GM19099 (cell line): ENCODE measurements at regions not wholly inside any gene's neighbourhood (a gene's known extent, or its start where the extent isn't known, plus 50 kb on each side); places are given as distances from the start of the nearest gene placed in this dataset.

Experiments used
- POLR2A ChIP-seq: IDR thresholded peaks from 3 replicates; pipeline ENCODE4 v1.6.1; 2011; ENCODE audit warnings: low read depth; ENCODE audit not compliant: insufficient read length; ENCODE audit errors: extremely low read depth

DNA sequence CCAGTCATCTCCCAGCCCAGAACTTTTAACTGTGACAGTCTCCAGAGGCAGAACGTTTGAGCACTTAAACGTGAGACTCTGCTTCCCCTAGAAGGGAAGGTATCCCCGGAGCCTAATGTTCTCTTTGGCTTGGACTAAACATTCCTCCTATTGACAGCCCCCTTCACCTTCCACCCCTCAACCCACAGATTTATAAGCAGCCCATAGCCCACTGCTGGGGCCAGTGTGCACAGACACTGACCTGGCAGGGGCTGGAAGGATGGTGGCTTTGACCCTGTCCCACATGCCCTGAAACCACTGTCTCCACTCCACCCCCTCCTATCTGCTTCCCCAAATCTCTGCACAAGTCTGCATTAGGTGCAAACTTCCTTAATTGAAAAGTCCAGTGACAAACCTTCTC lies 715.0 kb upstream of the IGFBP3 start:
- TF ChIP-seq POLR2A: no peak

DNA sequence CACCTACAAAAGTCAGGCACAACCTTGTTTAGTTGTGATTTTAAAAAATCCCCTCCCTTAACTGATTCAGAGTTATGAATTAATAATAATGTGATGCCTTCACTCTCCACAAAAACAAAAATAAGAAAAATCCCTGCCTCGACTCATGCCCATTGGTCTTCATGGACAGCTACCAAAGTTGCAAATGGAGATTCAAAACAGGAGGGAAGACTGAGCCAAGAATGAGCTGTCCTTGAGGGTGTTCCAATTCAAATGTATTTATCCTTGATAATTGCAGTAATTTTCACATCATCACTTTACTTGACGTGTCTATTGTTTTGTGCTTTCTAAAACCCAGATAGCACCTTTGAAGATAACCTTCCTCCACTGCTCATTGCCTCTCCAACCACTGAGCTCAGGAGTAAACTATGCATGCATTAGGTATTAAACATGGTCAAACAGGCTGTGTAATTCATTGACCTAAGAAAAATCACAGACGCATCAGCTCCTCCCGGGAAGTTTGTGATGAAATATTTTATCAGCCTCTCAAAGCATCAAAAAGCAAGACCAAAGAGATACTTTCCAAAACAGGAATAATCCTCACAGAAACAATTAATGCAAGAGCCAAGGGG lies 712.7 kb upstream of the IGFBP3 start:
- TF ChIP-seq POLR2A: no peak

- no peak for TF ChIP-seq POLR2A
Measured at GRCh38 chr7:46633200-46633599, 712.1 kb upstream of the IGFBP3 start.

GRCh38 chr7:46630031-46630430 lies 709.0 kb upstream of the IGFBP3 start:
- no peak for TF ChIP-seq POLR2A

GRCh38 chr7:46628389-46628788 lies 707.3 kb upstream of the IGFBP3 start:
- no peak for TF ChIP-seq POLR2A

DNA sequence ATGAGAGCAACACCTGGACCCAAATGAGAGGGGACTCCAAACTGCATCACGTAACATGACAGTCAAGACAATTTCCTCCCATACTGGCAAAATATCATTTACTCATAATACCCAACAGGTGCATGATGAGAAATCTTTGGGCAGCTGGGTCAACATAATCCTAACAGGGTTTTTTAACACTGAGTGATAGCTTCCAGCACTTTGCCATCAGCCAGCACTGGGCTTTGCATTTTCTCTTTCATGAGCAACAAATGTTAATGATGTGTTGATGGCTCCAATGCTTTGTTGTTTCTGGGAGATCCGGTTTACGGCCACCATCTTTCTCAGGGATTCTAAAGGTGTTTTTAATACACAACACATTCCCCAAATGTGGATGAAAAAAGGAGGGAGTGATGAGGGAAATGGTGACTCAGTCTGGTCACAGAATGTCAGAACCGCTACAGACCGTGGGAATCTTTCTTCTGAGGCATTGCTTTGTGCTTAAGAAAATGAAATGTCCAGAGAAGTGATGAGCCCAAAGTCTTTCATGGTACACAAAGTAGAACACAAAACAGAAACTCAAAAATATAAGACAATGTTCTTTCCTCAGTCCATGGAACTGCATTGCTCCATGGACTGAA lies 705.7 kb upstream of the IGFBP3 start:
- no peak for TF ChIP-seq POLR2A

DNA sequence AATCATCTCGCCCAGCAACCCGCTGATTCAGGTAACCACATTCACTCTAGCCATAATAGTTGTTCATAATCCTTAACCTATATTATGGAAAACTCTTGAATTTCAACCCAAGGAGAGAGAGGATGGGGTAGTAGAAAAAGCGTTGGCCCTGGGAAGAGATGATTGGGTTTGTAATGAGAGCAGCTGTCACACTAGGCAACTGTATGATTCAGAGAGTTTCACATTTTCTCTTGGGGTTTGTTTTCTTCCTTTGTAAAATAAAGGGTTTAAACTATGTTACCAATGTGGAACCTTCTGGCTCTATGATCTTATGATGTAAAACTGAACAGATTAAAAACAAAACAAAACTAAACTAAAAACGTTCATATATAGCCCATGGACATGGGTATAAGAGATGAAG lies 705.2 kb upstream of the IGFBP3 start:
- TF ChIP-seq POLR2A: no peak

GRCh38 chr7:46625032-46625431 lies 704.0 kb upstream of the IGFBP3 start:
- no peak for TF ChIP-seq POLR2A

- TF ChIP-seq POLR2A: no peak
Measured at GRCh38 chr7:46622251-46622650, 701.2 kb upstream of the IGFBP3 start.

- TF ChIP-seq POLR2A: no peak
Measured at GRCh38 chr7:46619723-46620310, 698.7 kb upstream of the IGFBP3 start.

GRCh38 chr7:46616636-46617035 lies 695.6 kb upstream of the IGFBP3 start:
- no peak for TF ChIP-seq POLR2A

DNA sequence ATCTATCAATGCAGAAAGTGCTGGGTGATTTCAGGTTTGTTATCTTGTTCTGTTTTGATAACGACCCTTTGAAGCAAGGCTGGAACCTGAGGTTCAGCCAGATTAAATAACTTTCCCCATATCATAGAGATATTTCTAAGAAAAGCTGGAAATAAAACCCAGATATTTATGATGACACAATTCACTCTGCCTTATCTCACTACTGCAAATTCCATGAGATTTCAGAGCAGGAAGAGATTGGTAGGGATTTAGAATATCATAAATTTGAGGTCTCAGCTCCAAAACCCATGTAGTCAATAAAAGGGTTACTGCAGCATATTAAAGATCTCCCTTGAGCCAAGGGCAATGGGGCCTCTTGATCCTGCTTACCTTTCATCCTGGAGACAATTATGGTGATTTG lies 692.5 kb upstream of the IGFBP3 start:
- no peak for TF ChIP-seq POLR2A

DNA sequence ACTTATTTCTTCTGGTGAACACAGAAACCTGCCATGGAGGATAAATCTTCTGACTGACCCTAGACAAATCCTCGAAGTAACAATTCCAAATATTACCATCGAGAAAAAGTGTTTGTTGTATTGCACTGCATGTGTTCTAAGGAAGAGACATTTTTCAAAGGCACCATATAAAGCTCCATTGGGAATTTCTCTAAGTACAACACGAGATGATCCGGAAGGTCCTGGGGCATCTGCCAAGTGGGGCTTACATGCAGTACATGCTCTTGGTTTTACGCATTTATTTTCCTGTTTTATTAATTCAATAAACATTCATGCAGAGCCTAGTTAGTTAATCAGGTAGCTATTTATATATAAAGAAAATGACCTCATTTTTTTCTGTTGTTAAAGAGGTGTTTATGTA lies 692.0 kb upstream of the IGFBP3 start:
- TF ChIP-seq POLR2A: no peak

DNA sequence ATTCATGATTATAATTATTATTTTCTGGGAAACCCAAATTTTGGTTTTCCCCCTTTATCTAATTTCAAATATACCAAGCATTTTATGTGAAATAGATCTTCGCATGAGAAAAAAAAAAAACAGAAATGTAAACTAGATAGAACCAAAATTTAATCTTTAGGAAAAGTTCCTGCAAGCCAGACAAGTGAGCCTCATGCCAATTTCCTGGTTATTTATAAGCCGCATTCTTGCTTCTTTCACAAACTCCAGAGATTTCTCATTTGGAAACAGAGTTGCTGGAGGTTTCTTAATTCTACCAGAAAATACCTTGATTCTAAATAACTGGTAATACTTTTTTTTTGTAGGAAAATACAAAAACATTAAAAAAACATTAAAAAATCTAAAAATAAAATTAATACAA lies 690.4 kb upstream of the IGFBP3 start:
- TF ChIP-seq POLR2A: no peak

- no peak for TF ChIP-seq POLR2A
Measured at GRCh38 chr7:46610746-46611145, 689.7 kb upstream of the IGFBP3 start.

GRCh38 chr7:46607176-46607575 lies 686.1 kb upstream of the IGFBP3 start:
- no peak for TF ChIP-seq POLR2A

GRCh38 chr7:46606761-46607160 lies 685.7 kb upstream of the IGFBP3 start:
- TF ChIP-seq POLR2A: no peak

DNA sequence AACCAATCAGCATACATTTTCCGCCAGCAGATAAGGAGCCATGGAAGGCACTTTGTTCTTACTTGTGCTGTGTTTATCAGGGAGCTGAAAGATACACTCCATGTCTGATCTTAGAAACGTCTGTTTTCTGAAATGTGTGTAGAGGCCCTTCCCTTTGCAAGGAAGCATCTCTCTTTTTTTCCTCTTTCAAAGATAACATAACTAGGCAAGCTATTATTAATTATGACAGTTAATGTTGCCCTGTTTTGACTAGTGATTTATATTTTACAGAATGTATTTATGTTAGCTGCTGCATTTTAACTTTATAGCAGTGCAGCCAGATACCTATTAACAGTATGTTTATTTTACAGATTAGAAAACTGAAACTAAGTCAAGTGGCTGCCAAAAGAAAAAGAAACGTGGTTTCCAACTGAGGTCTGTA lies 683.2 kb upstream of the IGFBP3 start:
- no peak for TF ChIP-seq POLR2A

DNA sequence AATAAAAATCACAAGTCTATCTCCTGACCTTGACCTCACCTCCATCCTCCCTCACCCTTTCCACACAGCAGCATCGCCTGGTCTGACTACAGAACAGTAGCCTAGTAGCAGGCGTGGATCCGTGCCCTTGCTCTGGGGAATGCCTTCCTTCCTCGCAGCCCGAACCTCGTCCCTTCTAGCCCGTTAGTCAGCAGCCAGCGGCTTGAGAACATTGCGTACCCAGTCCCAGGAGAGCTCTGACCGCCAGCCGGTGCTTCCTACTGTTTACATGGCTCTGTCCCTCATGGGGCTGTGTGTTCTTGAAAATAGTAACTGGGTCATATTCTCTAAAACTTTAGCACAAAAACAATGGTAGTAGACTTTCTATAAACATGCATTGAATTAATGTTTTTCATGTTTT lies 682.7 kb upstream of the IGFBP3 start:
- no peak for TF ChIP-seq POLR2A
